ENCODE measurements at regions not wholly inside any gene's neighbourhood (a gene's known extent, or its start where the extent isn't known, plus 50 kb on each side); places are given as distances from the start of the nearest gene placed in this dataset.

DNA sequence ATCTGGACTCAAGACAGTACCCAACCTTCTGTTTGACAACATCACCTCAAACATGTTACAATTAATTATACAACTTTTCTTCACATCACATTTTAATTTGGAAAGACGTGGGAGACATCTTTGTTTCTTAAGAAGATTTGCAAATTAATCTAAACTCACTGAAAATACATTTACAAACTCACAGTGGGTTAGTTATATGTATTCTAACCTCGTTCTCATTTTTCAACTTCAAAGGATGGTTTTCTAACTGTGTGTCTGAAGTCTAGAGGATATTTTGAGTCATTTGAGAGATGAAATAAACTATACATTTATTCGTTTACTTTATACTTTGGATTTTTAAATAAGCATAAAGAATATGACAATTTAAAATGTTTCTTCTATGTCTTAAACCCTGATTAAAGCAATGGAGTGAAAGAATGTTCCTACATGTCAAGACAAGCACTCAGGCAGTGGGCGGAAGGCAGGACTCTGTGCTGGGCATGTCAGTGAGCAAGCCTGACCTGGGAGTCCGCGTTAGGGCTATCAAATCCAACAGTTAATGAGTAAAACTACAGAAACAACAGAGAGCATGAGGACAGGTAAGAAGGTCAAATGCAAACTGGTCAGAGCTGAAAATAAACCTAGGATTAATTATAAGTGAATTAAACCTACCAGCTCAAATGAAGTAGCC lies 76.5 kb upstream of the CTTNBP2NL start:
- no peak for DNase-seq

DNA sequence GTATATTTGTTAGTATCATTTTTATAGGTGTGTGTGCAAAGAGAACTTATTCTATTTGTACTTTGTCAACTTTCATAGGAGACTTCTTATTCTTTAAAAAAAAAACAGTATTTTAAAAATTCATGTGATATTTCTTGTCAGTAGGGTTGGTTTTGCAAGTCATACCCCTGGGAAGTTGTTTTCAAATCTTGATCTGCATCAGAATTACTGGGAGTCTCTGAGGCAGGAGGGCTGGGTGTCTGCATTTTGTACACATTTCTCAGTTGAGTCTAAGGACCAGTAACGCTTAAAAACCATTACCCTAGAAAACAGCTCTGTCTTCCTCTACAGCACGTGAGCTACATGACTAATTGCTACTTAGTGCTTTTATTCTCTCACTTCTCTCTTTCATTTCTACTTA lies 76.0 kb upstream of the CTTNBP2NL start:
- no peak for DNase-seq

DNA sequence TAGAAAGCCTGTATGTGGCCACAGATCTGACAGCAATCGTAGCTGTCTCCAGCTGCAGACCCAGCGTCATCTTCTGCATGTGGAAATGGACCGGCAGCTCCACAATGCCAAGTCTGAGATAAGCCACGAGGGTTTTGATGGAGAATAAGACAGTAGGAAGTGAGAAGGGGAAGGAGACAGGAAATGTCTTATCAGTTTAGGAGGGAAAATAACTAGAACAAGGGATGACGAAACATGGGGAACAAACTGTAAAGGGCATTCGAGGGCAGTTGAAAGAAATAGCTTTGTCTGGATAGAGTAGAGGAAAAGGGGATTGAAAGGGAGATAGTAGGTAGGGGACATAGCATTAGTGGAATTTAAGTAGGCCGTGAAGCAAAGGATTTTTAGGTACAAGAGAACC lies 74.0 kb upstream of the CTTNBP2NL start:
- DNase-seq: no peak

DNA sequence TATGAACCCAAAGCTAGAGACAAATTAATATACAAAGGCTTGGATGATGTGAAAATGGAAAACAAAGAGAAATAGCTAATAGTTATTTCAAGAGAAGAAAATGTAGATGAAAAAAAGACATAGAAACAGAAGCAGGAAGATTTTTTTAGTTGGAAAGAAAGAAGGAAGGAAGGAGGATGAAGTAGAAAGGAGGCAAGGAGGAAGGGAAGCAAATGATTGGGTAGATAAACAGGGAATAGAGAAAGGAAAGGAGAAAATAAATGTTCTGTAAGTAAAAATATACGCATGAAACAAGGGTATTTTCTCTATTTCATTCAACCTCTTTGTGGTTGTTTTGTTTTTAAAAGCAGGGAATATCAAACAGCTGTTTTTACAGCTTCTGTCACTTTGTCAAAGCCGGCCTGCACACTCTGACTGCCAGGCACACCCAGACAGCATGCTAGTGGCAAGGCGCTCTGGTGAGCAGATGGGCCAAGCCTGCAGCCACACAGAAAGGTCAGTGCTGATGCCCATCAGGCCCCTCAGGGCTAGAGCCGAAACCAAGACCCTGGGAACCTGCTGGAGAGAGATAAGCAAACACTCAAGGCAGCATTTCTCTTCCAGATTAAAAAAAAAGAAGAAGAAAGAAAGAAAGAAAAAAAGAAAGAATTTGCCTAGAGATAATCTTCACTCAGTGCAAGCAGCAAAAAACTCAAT lies 72.9 kb upstream of the CTTNBP2NL start:
- no peak for DNase-seq

DNA sequence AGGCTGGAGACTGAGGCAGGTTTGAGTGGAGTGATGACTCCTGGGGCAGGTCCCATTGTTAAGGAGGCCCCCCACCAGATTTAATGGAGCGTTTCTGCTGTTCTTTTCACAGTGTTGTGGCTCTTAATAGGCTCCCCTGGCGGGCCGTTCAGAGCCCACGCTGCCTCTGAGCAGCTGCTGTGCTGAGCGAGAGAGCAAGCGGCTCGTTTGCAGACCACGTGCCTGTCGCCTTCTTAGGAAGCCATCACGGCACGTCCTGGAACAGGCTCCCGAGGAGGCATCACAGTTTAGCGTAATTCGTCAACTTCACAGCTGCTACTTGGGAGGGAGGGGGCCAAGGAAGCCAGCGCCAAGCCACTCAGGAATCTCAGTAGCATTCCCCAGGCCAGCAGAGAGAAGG lies 70.5 kb upstream of the CTTNBP2NL start:
- DNase-seq: no peak

DNA sequence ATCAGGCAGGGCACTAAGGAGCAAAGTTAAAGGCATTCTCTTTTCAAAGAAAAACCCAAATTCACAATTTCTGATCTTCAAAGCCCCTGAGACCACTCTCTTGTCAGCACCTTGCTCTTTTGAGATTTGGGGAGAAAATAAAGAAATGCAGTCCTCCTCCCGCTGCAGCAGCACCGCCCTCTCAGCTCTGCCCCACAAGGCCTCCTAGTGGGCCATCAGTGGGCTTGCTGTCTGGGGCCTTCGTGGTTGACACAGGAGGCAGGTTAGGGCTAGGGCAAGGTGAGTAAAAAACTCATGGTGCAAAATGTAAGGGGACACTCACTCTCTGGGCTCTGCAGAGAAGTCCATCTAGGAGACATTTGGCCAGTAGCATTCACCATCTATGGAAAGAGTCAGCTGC lies 67.4 kb upstream of the CTTNBP2NL start:
- no peak for DNase-seq

DNA sequence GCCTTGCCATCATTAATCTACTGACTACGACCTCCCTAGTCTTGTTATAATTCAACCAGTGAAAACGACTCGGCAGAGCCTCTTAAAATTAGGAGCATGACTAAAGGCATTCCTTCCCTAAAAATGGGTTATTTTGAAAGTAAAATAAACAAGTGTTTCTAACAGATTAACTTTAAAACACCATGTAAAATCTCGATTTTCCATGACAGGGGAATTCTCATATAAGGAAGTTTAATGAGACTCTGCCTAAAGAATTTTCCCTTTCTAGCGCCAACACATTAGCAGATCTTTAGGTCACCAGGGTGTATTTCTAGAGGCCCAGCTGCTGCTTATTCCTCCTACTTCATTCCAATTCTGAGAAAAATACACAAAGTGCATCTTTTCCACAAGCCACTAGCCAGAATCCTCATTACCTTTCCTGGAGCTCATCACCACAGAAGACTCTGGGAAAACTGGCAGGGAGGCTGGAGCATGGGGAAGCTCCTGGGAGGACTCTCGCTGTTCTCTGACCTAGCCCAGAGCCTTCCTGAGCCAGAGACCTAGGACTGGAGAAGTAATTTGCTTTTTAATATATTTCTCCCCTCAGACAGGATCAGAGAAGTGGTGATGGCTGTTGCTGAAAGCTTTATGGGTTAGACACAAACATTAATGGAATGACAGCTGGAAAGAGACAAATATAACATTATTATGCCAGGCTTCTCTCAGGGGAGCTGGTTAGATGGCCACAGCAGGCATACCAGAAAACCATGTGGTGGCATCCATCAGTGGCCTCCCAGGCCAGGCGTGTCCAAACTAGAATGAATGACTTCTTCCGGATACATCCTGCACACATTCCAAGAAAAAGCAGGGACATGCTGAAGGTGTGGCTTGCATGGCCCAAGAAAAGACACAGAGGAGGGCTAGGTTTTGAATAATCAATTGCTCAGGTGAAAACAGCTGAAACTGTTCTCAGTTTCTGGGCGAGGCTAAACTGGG lies 63.6 kb upstream of the CTTNBP2NL start:
- no peak for DNase-seq

DNA sequence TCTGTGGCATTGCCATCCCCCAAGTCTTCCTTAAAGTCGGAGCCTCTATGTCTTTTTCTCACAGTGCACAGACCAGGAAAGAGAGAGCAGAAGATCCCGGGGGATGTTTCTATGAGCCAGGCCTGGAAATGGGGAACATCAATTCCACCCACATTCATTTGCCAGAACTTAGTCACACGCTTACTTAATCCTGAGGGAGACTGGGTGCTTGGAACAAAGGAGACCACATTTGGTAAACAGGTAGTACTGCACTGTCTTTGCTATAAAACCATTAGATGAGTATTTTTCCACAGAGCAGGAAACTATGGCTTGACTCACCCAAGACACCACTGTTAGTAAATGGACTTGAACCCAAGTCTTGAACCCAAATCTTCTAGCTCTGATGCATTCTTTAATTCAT lies 60.7 kb upstream of the CTTNBP2NL start:
- DNase-seq: no peak

DNA sequence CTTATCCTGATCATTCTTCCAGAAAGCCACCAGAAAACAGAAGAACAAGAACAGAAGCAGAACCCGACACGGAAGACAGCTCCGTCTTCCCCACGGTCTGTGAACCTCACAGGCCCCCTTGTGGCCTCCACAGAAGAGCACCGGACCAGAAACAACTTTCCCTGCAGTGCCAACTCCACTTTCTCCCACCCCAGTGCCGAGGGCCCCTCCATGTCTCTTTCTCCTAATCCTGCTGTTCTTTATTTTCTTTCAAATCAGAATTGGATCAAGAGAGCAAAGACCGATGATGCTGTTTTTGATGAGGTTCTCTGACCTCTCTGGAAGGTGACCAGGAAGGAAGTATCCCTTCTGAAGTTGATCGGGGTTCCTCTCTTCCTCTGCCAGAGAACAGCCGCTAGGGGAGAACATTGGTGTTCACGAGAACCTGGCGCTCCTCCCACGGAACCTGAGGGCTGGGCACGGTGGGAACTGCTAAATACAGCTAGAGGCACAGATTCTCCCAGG lies 58.9 kb upstream of the CTTNBP2NL start:
- DNase-seq: peak; percentile 36

DNA sequence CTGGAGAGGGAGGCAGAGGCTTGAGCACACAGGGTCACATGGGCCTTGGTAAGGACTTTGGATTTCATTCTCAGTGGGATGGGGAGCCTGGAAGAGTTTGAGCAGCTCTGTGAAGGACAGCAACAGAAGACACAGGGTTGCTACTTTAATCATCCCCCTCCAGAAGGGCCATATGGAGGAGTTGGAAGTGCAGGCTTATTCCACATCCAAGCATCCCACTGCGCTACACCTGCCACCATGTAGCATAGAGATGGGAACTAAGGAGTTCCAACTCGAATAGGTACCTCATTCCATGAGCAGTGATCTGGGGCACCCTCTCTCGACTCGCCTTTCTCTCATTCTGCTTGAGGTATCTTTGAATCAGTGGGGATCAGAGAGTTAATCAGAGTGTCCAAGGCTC lies 54.0 kb upstream of the CTTNBP2NL start:
- DNase-seq: no peak

DNA sequence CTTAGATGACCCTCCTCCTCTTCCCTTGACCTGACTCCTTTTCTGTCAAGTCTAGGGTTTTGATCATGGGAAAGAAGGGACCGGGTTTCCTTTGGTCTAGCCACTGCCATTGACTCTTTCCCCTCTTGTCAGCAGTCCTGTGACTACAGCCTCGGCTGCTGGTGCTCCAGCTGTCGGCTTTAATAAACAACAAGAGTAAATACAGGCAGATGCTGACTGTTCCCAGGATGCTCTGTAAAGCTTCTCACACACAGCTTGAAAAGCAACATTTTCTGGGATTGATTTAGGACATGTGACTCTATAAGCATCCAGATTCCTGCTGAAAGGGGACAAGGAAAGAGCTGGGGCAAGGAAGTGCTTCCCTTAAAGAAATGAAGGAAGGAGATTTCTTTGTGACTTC lies 53.5 kb upstream of the CTTNBP2NL start:
- no peak for DNase-seq

DNA sequence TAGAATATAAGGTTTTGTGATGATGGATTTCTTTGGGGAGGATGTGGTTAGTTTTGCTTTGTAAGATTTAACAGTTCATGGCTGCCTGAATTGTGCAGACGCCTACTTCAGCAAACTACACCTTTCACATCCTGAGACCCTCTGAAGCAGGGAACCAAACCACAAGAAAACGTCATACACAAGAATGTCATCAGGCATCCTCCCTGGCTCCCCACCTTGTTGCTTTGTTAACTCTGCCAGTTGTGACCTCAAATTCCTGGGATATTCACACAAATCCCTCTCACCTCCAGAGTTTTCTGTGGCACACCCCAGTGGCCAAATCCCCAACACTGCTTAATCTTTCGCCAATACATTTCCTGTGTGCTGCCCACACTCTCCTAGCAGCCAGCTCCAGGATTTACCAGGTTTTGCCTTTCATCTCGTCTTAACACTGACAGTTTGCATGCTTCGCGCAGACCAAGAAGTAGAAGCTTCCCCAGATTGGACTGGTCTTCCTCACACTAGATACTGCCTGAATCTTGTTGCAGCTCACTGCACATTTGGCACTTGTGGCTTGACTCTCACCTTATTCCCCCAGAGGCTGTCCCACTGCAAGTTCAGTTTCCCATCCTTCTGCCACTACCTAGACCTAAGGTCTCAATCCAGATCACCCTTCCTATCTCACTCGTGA lies 51.1 kb upstream of the CTTNBP2NL start:
- no peak for DNase-seq
